ENCODE measurements at regions not wholly inside any gene's neighbourhood (a gene's known extent, or its start where the extent isn't known, plus 50 kb on each side); places are given as distances from the start of the nearest gene placed in this dataset.

DNA sequence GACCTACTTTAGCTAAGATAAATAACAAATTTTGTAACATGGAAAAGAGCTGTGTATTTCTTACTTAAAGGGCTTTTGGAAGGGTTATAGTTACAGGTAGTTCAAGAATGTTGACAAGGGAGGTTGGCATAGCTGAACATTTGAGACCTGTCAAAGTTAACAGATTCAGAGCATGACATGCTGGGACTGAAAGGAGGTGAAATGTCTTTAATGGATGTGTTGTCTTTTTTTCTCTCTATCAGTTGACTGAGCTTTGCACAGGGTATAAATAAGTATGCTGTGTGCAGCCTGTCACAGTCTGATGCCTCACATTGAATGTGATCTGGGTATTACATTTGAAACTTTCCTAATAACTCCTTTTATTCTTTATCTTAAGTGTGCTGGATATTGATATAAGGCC is 411.9 kb upstream of the ZP4 start:
- TF ChIP-seq PPARA (CRISPR knock-in tag; IDR thresholded peaks at IDR 0.05; ENCODE audit: borderline replicate concordance) (no peak), OSR1 (CRISPR knock-in tag; IDR thresholded peaks at IDR 0.05) (no peak), ZFP3 (CRISPR knock-in tag; IDR thresholded peaks at IDR 0.05) (no peak), TOX (CRISPR knock-in tag; IDR thresholded peaks at IDR 0.05; ENCODE audit: borderline replicate concordance) (no peak), CREB5 (CRISPR knock-in tag; IDR thresholded peaks at IDR 0.05; ENCODE audit: low read depth) (no peak), ZC3H10 (CRISPR knock-in tag; IDR thresholded peaks at IDR 0.05) (no peak), TCF4 (CRISPR knock-in tag; IDR thresholded peaks at IDR 0.05; ENCODE audit: borderline replicate concordance) (no peak)

Data from SK-N-SH treated with all-trans-retinoic acid at 6 μM for 48 hours (cell line).